ENCODE measurements at regions not wholly inside any gene's neighbourhood (a gene's known extent, or its start where the extent isn't known, plus 50 kb on each side); places are given as distances from the start of the nearest gene placed in this dataset.
"Not testable (repeated sequence)": the region's sequence is repeated elsewhere in the genome, so short reads cannot be mapped to it uniquely, and the experiment has no call there.

GRCh38 chr3:159409711-159410110 is 578.9 kb upstream of the IL12A start:
- H3K27ac Mint-ChIP-seq; H3K4me1 Mint-ChIP-seq; POLR2A ChIA-PET (ENCODE audit: partially characterized antibody); H3K9me3 ChIP-seq (ENCODE audit: control insufficient read depth in 1 of 2, low read length in 2 of 2); H3K4me3 ChIP-seq (ENCODE audit: low read length in 2 of 2); H3K27me3 Mint-ChIP-seq; H3K27ac ChIP-seq (ENCODE audit: low read depth, low read length); H3K4me3 Mint-ChIP-seq; CTCF ChIA-PET (ENCODE audit: partially characterized antibody); DNase-seq; H3K27me3 ChIP-seq (ENCODE audit: insufficient read depth, low read length); H3K4me1 ChIP-seq (ENCODE audit: insufficient read depth, low read length); H3K36me3 ChIP-seq (ENCODE audit: insufficient read depth, low read length); H3K36me3 Mint-ChIP-seq; intact Hi-C loops (cut with micrococcal nuclease): not testable (repeated sequence)
- peaks cover 3 to 38% (median 21%) of the 10 kb centered on the region in 8 donors for H3K9me3 Mint-ChIP-seq

- H3K9me3 ChIP-seq (ENCODE audit: control insufficient read depth in 1 of 2, low read length in 2 of 2), result no peaks in the 10 kb centered on the region
- H3K4me1 ChIP-seq (ENCODE audit: insufficient read depth, low read length), result no peaks in the 10 kb centered on the region
- no peaks in the 10 kb centered on the region for H3K4me1 Mint-ChIP-seq
- H3K27me3 Mint-ChIP-seq, result no peaks in the 10 kb centered on the region
- CTCF ChIA-PET (ENCODE audit: partially characterized antibody), result no interaction called here
- H3K4me3 Mint-ChIP-seq, result no peak overlapping the region
- no peaks in the 10 kb centered on the region for H3K36me3 ChIP-seq (ENCODE audit: insufficient read depth, low read length)
- peaks cover 3 to 32% (median 15%) of the 10 kb centered on the region in 8 donors for H3K9me3 Mint-ChIP-seq
- H3K27me3 ChIP-seq (ENCODE audit: insufficient read depth, low read length), result no peaks in the 10 kb centered on the region
- no peak overlapping the region for H3K4me3 ChIP-seq (ENCODE audit: low read length in 2 of 2)
- no peak overlapping the region for H3K27ac ChIP-seq (ENCODE audit: low read depth, low read length)
- no peak overlapping the region for H3K27ac Mint-ChIP-seq
- POLR2A ChIA-PET (ENCODE audit: partially characterized antibody), result no interaction called here
- intact Hi-C loops (cut with micrococcal nuclease), result no loop called here
- no peaks in the 10 kb centered on the region for H3K36me3 Mint-ChIP-seq
- no peak for DNase-seq
These were observed 575.3 kb upstream of the IL12A start for GRCh38 chr3:159413319-159413718.

GRCh38 chr3:159416856-159417255 is 571.8 kb upstream of the IL12A start:
- Histone ChIP-seq H3K27ac (ENCODE audit: low read depth, low read length) (no peak overlapping the region), H3K9me3 (ENCODE audit: control insufficient read depth in 1 of 2, low read length in 2 of 2) (no peaks in the 10 kb centered on the region), H3K4me3 (ENCODE audit: low read length in 2 of 2) (no peak overlapping the region), H3K36me3 (ENCODE audit: insufficient read depth, low read length) (no peaks in the 10 kb centered on the region), H3K4me1 (ENCODE audit: insufficient read depth, low read length) (no peaks in the 10 kb centered on the region), H3K27me3 (ENCODE audit: insufficient read depth, low read length) (no peaks in the 10 kb centered on the region)
- Mint-ChIP-seq H3K9me3 (peaks cover 0 to 7% (median under 1%) of the 10 kb centered on the region in 8 donors), H3K36me3 (no peaks in the 10 kb centered on the region), H3K27me3 (no peaks in the 10 kb centered on the region), H3K27ac (no peak overlapping the region), H3K4me3 (no peak overlapping the region), H3K4me1 (no peaks in the 10 kb centered on the region)
- CTCF ChIA-PET (ENCODE audit: partially characterized antibody), result no interaction called here
- POLR2A ChIA-PET (ENCODE audit: partially characterized antibody), result no interaction called here
- intact Hi-C loops (cut with micrococcal nuclease), result no loop called here
- DNase-seq, result no peak

- Histone ChIP-seq H3K9me3 (ENCODE audit: control insufficient read depth in 1 of 2, low read length in 2 of 2) (no peaks in the 10 kb centered on the region), H3K4me1 (ENCODE audit: insufficient read depth, low read length) (no peaks in the 10 kb centered on the region), H3K27ac (ENCODE audit: low read depth, low read length) (no peak overlapping the region), H3K4me3 (ENCODE audit: low read length in 2 of 2) (no peak overlapping the region), H3K27me3 (ENCODE audit: insufficient read depth, low read length) (no peaks in the 10 kb centered on the region), H3K36me3 (ENCODE audit: insufficient read depth, low read length) (no peaks in the 10 kb centered on the region)
- POLR2A ChIA-PET (ENCODE audit: partially characterized antibody), result no interaction called here
- CTCF ChIA-PET (ENCODE audit: partially characterized antibody), result no interaction called here
- no peak overlapping the region for H3K27ac Mint-ChIP-seq
- no peaks in the 10 kb centered on the region for H3K36me3 Mint-ChIP-seq
- no peaks in the 10 kb centered on the region for H3K27me3 Mint-ChIP-seq
- intact Hi-C loops (cut with micrococcal nuclease), result no loop called here
- H3K9me3 Mint-ChIP-seq, result peaks cover 0 to 12% (median under 1%) of the 10 kb centered on the region in 8 donors
- DNase-seq, result no peak
- no peak overlapping the region for H3K4me3 Mint-ChIP-seq
- H3K4me1 Mint-ChIP-seq, result no peaks in the 10 kb centered on the region
These were observed 570.9 kb upstream of the IL12A start for GRCh38 chr3:159417761-159418160.

GRCh38 chr3:159418571-159419526 is 569.8 kb upstream of the IL12A start:
- Histone ChIP-seq H3K9me3 (ENCODE audit: control insufficient read depth in 1 of 2, low read length in 2 of 2) (no peaks in the 10 kb centered on the region), H3K27ac (ENCODE audit: low read depth, low read length) (no peak overlapping the region), H3K27me3 (ENCODE audit: insufficient read depth, low read length) (no peaks in the 10 kb centered on the region), H3K36me3 (ENCODE audit: insufficient read depth, low read length) (no peaks in the 10 kb centered on the region), H3K4me1 (ENCODE audit: insufficient read depth, low read length) (no peaks in the 10 kb centered on the region), H3K4me3 (ENCODE audit: low read length in 2 of 2) (no peak overlapping the region)
- H3K4me1 Mint-ChIP-seq, result no peaks in the 10 kb centered on the region
- H3K9me3 Mint-ChIP-seq, result peaks cover 0 to 14% (median under 1%) of the 10 kb centered on the region in 8 donors
- ChIA-PET CTCF (ENCODE audit: partially characterized antibody) (no interaction called here), POLR2A (ENCODE audit: partially characterized antibody) (no interaction called here)
- H3K4me3 Mint-ChIP-seq, result no peak overlapping the region
- no peaks in the 10 kb centered on the region for H3K36me3 Mint-ChIP-seq
- DNase-seq, result no peak
- H3K27ac Mint-ChIP-seq, result no peak overlapping the region
- intact Hi-C loops (cut with micrococcal nuclease), result no loop called here
- H3K27me3 Mint-ChIP-seq, result no peaks in the 10 kb centered on the region

- H3K4me3 ChIP-seq (ENCODE audit: low read length in 2 of 2), result no peak overlapping the region
- no peak for DNase-seq
- no peaks in the 10 kb centered on the region for H3K27me3 ChIP-seq (ENCODE audit: insufficient read depth, low read length)
- Mint-ChIP-seq H3K4me3 (no peak overlapping the region), H3K36me3 (no peaks in the 10 kb centered on the region), H3K27ac (no peak overlapping the region), H3K27me3 (no peaks in the 10 kb centered on the region), H3K4me1 (no peaks in the 10 kb centered on the region), H3K9me3 (peaks cover 0 to 8% (median 2%) of the 10 kb centered on the region in 8 donors)
- H3K27ac ChIP-seq (ENCODE audit: low read depth, low read length), result no peak overlapping the region
- POLR2A ChIA-PET (ENCODE audit: partially characterized antibody), result no interaction called here
- no peaks in the 10 kb centered on the region for H3K4me1 ChIP-seq (ENCODE audit: insufficient read depth, low read length)
- intact Hi-C loops (cut with micrococcal nuclease), result no loop called here
- H3K9me3 ChIP-seq (ENCODE audit: control insufficient read depth in 1 of 2, low read length in 2 of 2), result no peaks in the 10 kb centered on the region
- CTCF ChIA-PET (ENCODE audit: partially characterized antibody), result no interaction called here
- H3K36me3 ChIP-seq (ENCODE audit: insufficient read depth, low read length), result no peaks in the 10 kb centered on the region
These were observed 558.9 kb upstream of the IL12A start for GRCh38 chr3:159429702-159430101.

GRCh38 chr3:159432682-159433340 is 555.8 kb upstream of the IL12A start:
- no peaks in the 10 kb centered on the region for H3K36me3 Mint-ChIP-seq
- DNase-seq, result no peak
- H3K4me3 Mint-ChIP-seq, result no peak overlapping the region
- ChIA-PET CTCF (ENCODE audit: partially characterized antibody) (no interaction called here), POLR2A (ENCODE audit: partially characterized antibody) (no interaction called here)
- H3K4me1 ChIP-seq (ENCODE audit: insufficient read depth, low read length), result no peaks in the 10 kb centered on the region
- H3K27me3 ChIP-seq (ENCODE audit: insufficient read depth, low read length), result no peaks in the 10 kb centered on the region
- intact Hi-C loops (cut with micrococcal nuclease), result no loop called here
- no peaks in the 10 kb centered on the region for H3K9me3 ChIP-seq (ENCODE audit: control insufficient read depth in 1 of 2, low read length in 2 of 2)
- H3K27me3 Mint-ChIP-seq, result no peaks in the 10 kb centered on the region
- H3K4me3 ChIP-seq (ENCODE audit: low read length in 2 of 2), result no peak overlapping the region
- no peaks in the 10 kb centered on the region for H3K4me1 Mint-ChIP-seq
- H3K36me3 ChIP-seq (ENCODE audit: insufficient read depth, low read length), result no peaks in the 10 kb centered on the region
- peaks cover 0 to 8% (median 2%) of the 10 kb centered on the region in 8 donors for H3K9me3 Mint-ChIP-seq
- H3K27ac Mint-ChIP-seq, result no peak overlapping the region
- no peak overlapping the region for H3K27ac ChIP-seq (ENCODE audit: low read depth, low read length)

All from CD4-positive, alpha-beta memory T cell (primary cell).